GM21529 (cell line): ENCODE measurements at regions not wholly inside any gene's neighbourhood (a gene's known extent, or its start where the extent isn't known, plus 50 kb on each side); places are given as distances from the start of the nearest gene placed in this dataset.

Source experiments
- ATAC-seq: cut with Tn5 transposase; IDR thresholded peaks from one replicate; pipeline ENCODE4 v1.9.1; 2021; ENCODE audit not compliant: unreplicated experiment

GRCh38 chr1:42035205-42035829, 116.6 kb upstream of the HIVEP3 start:
- ATAC-seq: peak; percentile 72

GRCh38 chr1:42034426-42034825, 115.7 kb upstream of the HIVEP3 start:
- ATAC-seq: no peak

- ATAC-seq: no peak
Measured at GRCh38 chr1:42033629-42034028, 114.9 kb upstream of the HIVEP3 start.

GRCh38 chr1:42017730-42018129, 99.0 kb upstream of the HIVEP3 start:
- no peak for ATAC-seq

GRCh38 chr1:42017259-42017658, 98.5 kb upstream of the HIVEP3 start:
- ATAC-seq: peak; percentile 81

GRCh38 chr1:42014823-42015222, 96.1 kb upstream of the HIVEP3 start:
- ATAC-seq: no peak

GRCh38 chr1:42013881-42014470, 95.3 kb upstream of the HIVEP3 start:
- ATAC-seq: no peak

GRCh38 chr1:42012852-42013251, 94.1 kb upstream of the HIVEP3 start:
- ATAC-seq: no peak

- no peak for ATAC-seq
Measured at GRCh38 chr1:42010381-42010780, 91.7 kb upstream of the HIVEP3 start.

GRCh38 chr1:42008264-42008663, 89.5 kb upstream of the HIVEP3 start:
- ATAC-seq: no peak

GRCh38 chr1:42006836-42007235, 88.1 kb upstream of the HIVEP3 start:
- ATAC-seq: no peak

- no peak for ATAC-seq
Measured at GRCh38 chr1:42006093-42006492, 87.4 kb upstream of the HIVEP3 start.

GRCh38 chr1:42005530-42005929, 86.8 kb upstream of the HIVEP3 start:
- ATAC-seq: no peak

- no peak for ATAC-seq
Measured at GRCh38 chr1:42004860-42005259, 86.1 kb upstream of the HIVEP3 start.

GRCh38 chr1:42004322-42004721, 85.6 kb upstream of the HIVEP3 start:
- ATAC-seq: no peak

GRCh38 chr1:42003433-42003832, 84.7 kb upstream of the HIVEP3 start:
- no peak for ATAC-seq

GRCh38 chr1:42002220-42002619, 83.5 kb upstream of the HIVEP3 start:
- ATAC-seq: no peak

- ATAC-seq: no peak
Measured at GRCh38 chr1:42000766-42001165, 82.0 kb upstream of the HIVEP3 start.

- no peak for ATAC-seq
Measured at GRCh38 chr1:41999884-42000283, 81.2 kb upstream of the HIVEP3 start.

- no peak for ATAC-seq
Measured at GRCh38 chr1:41998250-41998649, 79.5 kb upstream of the HIVEP3 start.

GRCh38 chr1:41997153-41997552, 78.4 kb upstream of the HIVEP3 start:
- ATAC-seq: no peak

GRCh38 chr1:41995441-41996130, 76.9 kb upstream of the HIVEP3 start:
- ATAC-seq: no peak
